ENCODE measurements at regions not wholly inside any gene's neighbourhood (a gene's known extent, or its start where the extent isn't known, plus 50 kb on each side); places are given as distances from the start of the nearest gene placed in this dataset.
A peak's percentile ranks its signal among the peaks of the same experiment; 100 is the strongest.

DNA sequence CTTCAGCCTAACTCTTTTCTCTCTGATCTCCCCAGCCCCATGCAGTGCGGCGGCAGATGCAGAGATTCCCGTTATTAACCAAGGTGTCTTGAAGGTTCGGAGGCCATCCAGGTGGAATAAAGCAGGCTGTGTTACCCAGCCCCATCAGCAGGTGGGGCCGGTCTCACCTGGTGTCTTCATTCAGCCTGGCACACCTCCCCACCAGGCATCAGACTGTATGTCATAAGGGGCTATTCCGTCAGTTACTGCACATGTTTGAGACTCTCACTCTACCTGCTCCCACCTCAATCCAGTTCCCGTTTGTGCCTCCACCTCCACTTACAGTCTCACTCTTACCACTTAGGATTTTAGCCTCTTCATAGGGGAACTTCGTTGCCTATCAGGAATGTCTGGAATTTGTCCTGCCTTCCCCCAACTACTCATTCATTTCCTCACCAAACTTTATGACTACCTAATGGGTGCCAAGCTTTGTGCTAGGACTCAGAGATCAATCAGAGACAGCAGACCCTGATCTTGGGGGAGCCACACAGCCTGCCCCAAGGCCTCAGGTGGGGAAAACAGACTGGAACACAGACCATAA is 170.2 kb downstream of the PLPP3 start:
- TF ChIP-seq POLR2A (IDR thresholded peaks at IDR 0.05) (no peak), POLR2AphosphoS5 (IDR thresholded peaks at IDR 0.05) (no peak)
- TF ChIP-seq, protein P1, sequence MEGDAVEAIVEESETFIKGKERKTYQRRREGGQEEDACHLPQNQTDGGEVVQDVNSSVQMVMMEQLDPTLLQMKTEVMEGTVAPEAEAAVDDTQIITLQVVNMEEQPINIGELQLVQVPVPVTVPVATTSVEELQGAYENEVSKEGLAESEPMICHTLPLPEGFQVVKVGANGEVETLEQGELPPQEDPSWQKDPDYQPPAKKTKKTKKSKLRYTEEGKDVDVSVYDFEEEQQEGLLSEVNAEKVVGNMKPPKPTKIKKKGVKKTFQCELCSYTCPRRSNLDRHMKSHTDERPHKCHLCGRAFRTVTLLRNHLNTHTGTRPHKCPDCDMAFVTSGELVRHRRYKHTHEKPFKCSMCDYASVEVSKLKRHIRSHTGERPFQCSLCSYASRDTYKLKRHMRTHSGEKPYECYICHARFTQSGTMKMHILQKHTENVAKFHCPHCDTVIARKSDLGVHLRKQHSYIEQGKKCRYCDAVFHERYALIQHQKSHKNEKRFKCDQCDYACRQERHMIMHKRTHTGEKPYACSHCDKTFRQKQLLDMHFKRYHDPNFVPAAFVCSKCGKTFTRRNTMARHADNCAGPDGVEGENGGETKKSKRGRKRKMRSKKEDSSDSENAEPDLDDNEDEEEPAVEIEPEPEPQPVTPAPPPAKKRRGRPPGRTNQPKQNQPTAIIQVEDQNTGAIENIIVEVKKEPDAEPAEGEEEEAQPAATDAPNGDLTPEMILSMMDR (IDR thresholded peaks at IDR 0.05): peak in 3 of 4 experiments; percentile 22 to 52 (median 44)

All from prostate gland (tissue), 2 donors.